HepG2 (cell line): ENCODE measurements at regions not wholly inside any gene's neighbourhood (a gene's known extent, or its start where the extent isn't known, plus 50 kb on each side); places are given as distances from the start of the nearest gene placed in this dataset.

Experiments
- ATAC-seq: fragments of 200-7000 bp; cut with Tn5 transposase; 3 replicates; pipeline ENCODE4 v1.9.1; 2020; ENCODE audit warnings: mild to moderate bottlenecking, moderate library complexity
- BruUV-seq: library from RNA; stranded (reverse); fragments of 400-500 nt; replicated peaks from 2 replicates; lab custom pipeline; 2021; lab: Mats Ljungman, UMichigan
- CTCF ChIA-PET: fragments of 300-600 bp; formaldehyde crosslinking; extraction: SDS; loops from one replicate; lab custom pipeline; 2021; ENCODE audit warnings: low total read pairs, inconsistent platforms, low intra/inter-chr PET ratio; lab: Yijun Ruan, JAX
- POLR2A ChIA-PET: fragments of 350-600 bp; sonication (Branson Sonifier 250); formaldehyde crosslinking; loops from one replicate; lab custom pipeline; 2020; ENCODE audit warnings: antibody characterized with exemption, inconsistent platforms; lab: Yijun Ruan, JAX
- DNase-seq: peaks from one replicate; pipeline ENCODE4 v3.0.0-alpha.2; 2015; ENCODE audit warnings: low spot score
- FAIRE-seq: peaks from 3 replicates; lab custom pipeline; 2011; peaks lifted over from hg19 to GRCh38; lab: Jason Lieb, UNC
- H2AFZ ChIP-seq: one replicate; pipeline ENCODE4 v1.6.1; 2011; ENCODE audit warnings: low read length, inconsistent platforms
- H3K27ac ChIP-seq: fragments of 300-600 bp; 3 replicates; pipeline ENCODE4 v1.8.0; 2011; ENCODE audit warnings: mixed run types, mild to moderate bottlenecking, mixed read lengths, low read length, inconsistent platforms; ENCODE audit not compliant: insufficient read depth; ENCODE audit errors: extremely low read length
- H3K27me3 ChIP-seq, 2 experiments: fragments of 200-600 bp in 1 of 2; 2 replicates in 1 of 2; 3 replicates in 1 of 2; pipeline versions ENCODE4 v1.6.0 to v1.8.0; 2011; ENCODE audit warnings: low read length in 2 of 2, mild to moderate bottlenecking in 2 of 2, moderate library complexity in 2 of 2, inconsistent platforms in 1 of 2; ENCODE audit not compliant: insufficient read depth in 2 of 2, control insufficient read depth in 1 of 2
- H3K36me3 ChIP-seq, 2 experiments: fragments of 200-600 bp in 1 of 2; replicated peaks in 1 of 2; 2 replicates in 1 of 2; 3 replicates in 1 of 2; pipeline versions ENCODE4 v1.5.1 to v1.8.0; 2011; ENCODE audit warnings: low read length in 2 of 2, inconsistent platforms in 1 of 2; ENCODE audit not compliant: insufficient read depth in 2 of 2, control insufficient read depth in 1 of 2
- H3K4me1 ChIP-seq: 2 replicates; pipeline ENCODE4 v1.5.1; 2012; ENCODE audit warnings: low read length, inconsistent platforms; ENCODE audit not compliant: insufficient read depth
- H3K4me2 ChIP-seq: 2 replicates; pipeline ENCODE4 v1.6.0; 2011; ENCODE audit warnings: low read depth, low read length, inconsistent platforms
- H3K4me3 ChIP-seq, 3 experiments: fragments of 200-600 bp in 1 of 3; sonication (generic), shearing (Covaris generic) in 1 of 3; replicated peaks in 1 of 3; 2 replicates each; pipeline ENCODE4 v1.5.1; 2011 to 2016; ENCODE audit warnings: low read length in 3 of 3, inconsistent platforms in 2 of 3, low read depth in 2 of 3, mild to moderate bottlenecking in 2 of 3, control low read depth in 1 of 3, mixed read lengths in 1 of 3; ENCODE audit not compliant: insufficient read depth in 1 of 3
- H3K79me2 ChIP-seq: one replicate; pipeline ENCODE4 v1.6.1; 2011; ENCODE audit warnings: low read length, inconsistent platforms; ENCODE audit not compliant: insufficient read depth
- H3K9ac ChIP-seq: 2 replicates; pipeline ENCODE4 v1.6.0; 2011; ENCODE audit warnings: mild to moderate bottlenecking, low read depth, low read length, inconsistent platforms; ENCODE audit not compliant: insufficient read depth
- H3K9me3 ChIP-seq: 2 replicates; pipeline ENCODE4 v1.5.1; 2012; ENCODE audit warnings: mild to moderate bottlenecking, low read length
- H4K20me1 ChIP-seq: 2 replicates; pipeline ENCODE4 v1.6.0; 2011; ENCODE audit warnings: inconsistent platforms, mild to moderate bottlenecking, low read length, moderate library complexity; ENCODE audit not compliant: insufficient read depth
- ERF ChIP-seq: IDR thresholded peaks from 2 replicates; pipeline ENCODE4 v1.6.1; 2018; ENCODE audit warnings: missing biosample characterization, missing genetic modification reagents
- GATAD1 ChIP-seq: IDR thresholded peaks from 2 replicates; pipeline ENCODE4 v1.6.1; 2016; ENCODE audit warnings: missing genetic modification reagents, missing compliant biosample characterization
- LCORL ChIP-seq, 2 experiments: fragments of 450-650 bp in 1 of 2; sonication (generic) in 1 of 2; formaldehyde crosslinking in 1 of 2; IDR thresholded peaks; 2 replicates each; pipeline versions ENCODE4 v1.5.0 to v1.6.1; 2017 to 2020; ENCODE audit warnings: antibody characterized with exemption in 1 of 2, missing genetic modification reagents in 1 of 2
- MAFK ChIP-seq, 2 experiments: IDR thresholded peaks in 1 of 2; conservative IDR thresholded peaks in 1 of 2; 2 replicates each; pipeline ENCODE4 v1.6.1; 2011; ENCODE audit warnings: improper control_type of control experiment in 2 of 2, low read length in 2 of 2
- MATR3 ChIP-seq: sonication (generic); formaldehyde crosslinking; IDR thresholded peaks from 2 replicates; pipeline ENCODE4 v1.4.0; 2020; ENCODE audit warnings: missing genetic modification reagents
- MEIS1 ChIP-seq: sonication (generic); formaldehyde crosslinking; IDR thresholded peaks from 2 replicates; pipeline ENCODE4 v1.9.0; 2021; ENCODE audit warnings: mild to moderate bottlenecking, missing genetic modification reagents, moderate library complexity, borderline replicate concordance
- SMYD3 ChIP-seq: sonication (generic); formaldehyde crosslinking; IDR thresholded peaks from 2 replicates; pipeline ENCODE4 v1.8.1; 2023; ENCODE audit warnings: mild to moderate bottlenecking, missing genetic modification reagents
- TRAFD1 ChIP-seq: sonication (generic); formaldehyde crosslinking; IDR thresholded peaks from 2 replicates; pipeline ENCODE4 v1.5.1; 2020; ENCODE audit warnings: missing genetic modification reagents, mild to moderate bottlenecking, borderline replicate concordance
- ZNF326 ChIP-seq: sonication (generic); formaldehyde crosslinking; IDR thresholded peaks from 2 replicates; pipeline ENCODE4 v1.4.0; 2020; ENCODE audit warnings: missing genetic modification reagents, borderline replicate concordance
- WGBS: methylation state at CpG from one replicate; pipeline ENCODE4 v1.1.6; 2017; ENCODE audit warnings: low lambda C conversion rate; 5-methylcytosine and 5-hydroxymethylcytosine counted together
- in situ Hi-C: cut with HindIII; loops from 2 replicates; pipeline ENCODE4 v1.10.0; 2017; ENCODE audit warnings: low pct_unique_long_range_greater_than_20kb; ENCODE audit not compliant: extremely low pct_ligation_motif_present
- intact Hi-C: fragments of 100-400 bp; cut with micrococcal nuclease; formaldehyde crosslinking; loops from one replicate; pipeline ENCODE4 v1.10.0; 2022; ENCODE audit not compliant: unreplicated experiment

- TF ChIP-seq ZNF326 (CRISPR knock-in tag): no peak
- TF ChIP-seq MATR3 (CRISPR knock-in tag): no peak
- no peak for TF ChIP-seq ERF (CRISPR knock-in tag)
- no peak for TF ChIP-seq GATAD1 (CRISPR knock-in tag)
- TF ChIP-seq SMYD3 (CRISPR knock-in tag): no peak
- TF ChIP-seq LCORL (IDR thresholded peaks at IDR 0.05): no peak
- TF ChIP-seq LCORL (CRISPR knock-in tag; IDR thresholded peaks at IDR 0.05): no peak
- no peak for TF ChIP-seq TRAFD1
These were observed 105.8 kb upstream of the PMFBP1 start (continued) for GRCh38 chr16:72277749-72278148.

GRCh38 chr16:72271699-72272240, 99.8 kb upstream of the PMFBP1 start:
- no peak overlapping the region for H3K9ac ChIP-seq
- DNase-seq (no peak), FAIRE-seq (no peak), ATAC-seq (no peak)
- no peaks in the 10 kb centered on the region for H3K36me3 ChIP-seq
- no peak overlapping the region for H2AFZ ChIP-seq
- 90% methylated on average over 3 of the region's 3 CpGs for whole genome bisulfite sequencing
- H3K79me2 ChIP-seq: no peaks in the 10 kb centered on the region
- no peak overlapping the region for H3K27ac ChIP-seq
- CTCF ChIA-PET: no interaction called here
- 0 out of 4 replicates have a peak, but pooled peaks of 1 of the 2 experiments have one; percentile 1 for TF ChIP-seq MAFK (conservative IDR thresholded peaks at IDR 0.05 in 1 of 2, IDR thresholded peaks at IDR 0.05 in 1 of 2; ENCODE audit: low read length in 2 of 2)
- no peak for TF ChIP-seq MEIS1 (CRISPR knock-in tag)
- no TSS peak for BruUV-seq
- H3K4me2 ChIP-seq: no peak overlapping the region
- no peak overlapping the region for H3K4me3 ChIP-seq
- no peaks in the 10 kb centered on the region for H4K20me1 ChIP-seq
- H3K9me3 ChIP-seq: no peaks in the 10 kb centered on the region
- POLR2A ChIA-PET: no interaction called here
- intact Hi-C loops (no loop called here), in situ Hi-C loops (no loop called here)
- no peaks in the 10 kb centered on the region for H3K27me3 ChIP-seq
- peaks cover 19% of the 10 kb centered on the region for H3K4me1 ChIP-seq
